GM12873 (cell line): ENCODE measurements at regions not wholly inside any gene's neighbourhood (a gene's known extent, or its start where the extent isn't known, plus 50 kb on each side); places are given as distances from the start of the nearest gene placed in this dataset.

Source experiments
- TF ChIP-seq, protein P1 (sequence below): IDR thresholded peaks from 2 replicates; pipeline ENCODE4 v1.5.1; 2012; ENCODE audit warnings: low read depth, mild to moderate bottlenecking, moderate library complexity, low read length, control low read depth; ENCODE audit not compliant: insufficient read depth; ENCODE audit errors: missing control alignments

DNA sequence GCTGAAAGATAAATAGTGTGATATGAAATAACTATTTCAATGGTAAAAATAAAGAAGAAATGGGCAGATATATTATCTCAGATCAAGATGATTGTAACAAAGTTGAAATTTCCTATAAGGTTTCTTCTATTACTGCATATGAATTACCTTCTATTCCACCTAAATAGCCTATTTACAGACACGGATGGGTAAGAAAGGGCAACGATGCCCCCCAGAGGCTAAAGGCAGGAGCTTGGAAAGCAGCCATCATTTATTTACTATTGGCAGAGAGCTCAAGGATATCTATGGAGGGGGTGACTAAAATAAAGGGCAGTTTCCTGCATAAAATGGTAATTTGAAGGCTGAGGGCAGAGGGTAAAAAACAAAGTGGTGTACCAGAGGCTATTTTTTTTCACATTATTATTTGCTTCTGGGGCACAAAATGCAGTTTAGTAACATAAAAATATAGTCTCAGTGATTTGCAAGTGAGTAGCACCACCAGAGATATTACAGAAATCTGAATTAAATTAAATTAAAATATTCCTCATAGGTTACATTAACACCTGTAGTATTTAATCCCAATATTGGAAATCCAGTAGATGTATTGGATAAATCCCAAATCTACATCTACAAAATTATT is 123.1 kb downstream of the BTC start:
- TF ChIP-seq, protein P1, sequence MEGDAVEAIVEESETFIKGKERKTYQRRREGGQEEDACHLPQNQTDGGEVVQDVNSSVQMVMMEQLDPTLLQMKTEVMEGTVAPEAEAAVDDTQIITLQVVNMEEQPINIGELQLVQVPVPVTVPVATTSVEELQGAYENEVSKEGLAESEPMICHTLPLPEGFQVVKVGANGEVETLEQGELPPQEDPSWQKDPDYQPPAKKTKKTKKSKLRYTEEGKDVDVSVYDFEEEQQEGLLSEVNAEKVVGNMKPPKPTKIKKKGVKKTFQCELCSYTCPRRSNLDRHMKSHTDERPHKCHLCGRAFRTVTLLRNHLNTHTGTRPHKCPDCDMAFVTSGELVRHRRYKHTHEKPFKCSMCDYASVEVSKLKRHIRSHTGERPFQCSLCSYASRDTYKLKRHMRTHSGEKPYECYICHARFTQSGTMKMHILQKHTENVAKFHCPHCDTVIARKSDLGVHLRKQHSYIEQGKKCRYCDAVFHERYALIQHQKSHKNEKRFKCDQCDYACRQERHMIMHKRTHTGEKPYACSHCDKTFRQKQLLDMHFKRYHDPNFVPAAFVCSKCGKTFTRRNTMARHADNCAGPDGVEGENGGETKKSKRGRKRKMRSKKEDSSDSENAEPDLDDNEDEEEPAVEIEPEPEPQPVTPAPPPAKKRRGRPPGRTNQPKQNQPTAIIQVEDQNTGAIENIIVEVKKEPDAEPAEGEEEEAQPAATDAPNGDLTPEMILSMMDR = peak; percentile 42

DNA sequence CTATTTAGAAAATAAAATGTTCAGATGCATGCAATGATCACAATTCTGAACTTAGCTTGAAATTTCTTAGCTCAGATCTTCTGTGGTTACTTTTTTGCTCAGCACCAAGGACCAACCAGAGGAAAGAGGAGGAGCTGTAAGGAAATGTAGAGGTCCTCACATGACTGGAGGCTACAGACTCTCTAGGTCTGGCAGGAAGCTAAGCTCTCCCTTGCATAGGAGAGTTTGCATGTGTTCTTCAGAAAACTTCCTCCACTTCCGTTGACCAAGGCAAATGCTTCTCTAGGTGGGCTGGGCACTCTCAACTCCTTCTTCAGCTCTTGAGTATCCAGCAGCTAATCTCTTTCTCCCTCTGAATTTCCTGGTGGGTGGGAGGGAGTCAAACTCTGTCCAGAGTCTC is 119.6 kb downstream of the BTC start:
- TF ChIP-seq, protein P1 = no peak

DNA sequence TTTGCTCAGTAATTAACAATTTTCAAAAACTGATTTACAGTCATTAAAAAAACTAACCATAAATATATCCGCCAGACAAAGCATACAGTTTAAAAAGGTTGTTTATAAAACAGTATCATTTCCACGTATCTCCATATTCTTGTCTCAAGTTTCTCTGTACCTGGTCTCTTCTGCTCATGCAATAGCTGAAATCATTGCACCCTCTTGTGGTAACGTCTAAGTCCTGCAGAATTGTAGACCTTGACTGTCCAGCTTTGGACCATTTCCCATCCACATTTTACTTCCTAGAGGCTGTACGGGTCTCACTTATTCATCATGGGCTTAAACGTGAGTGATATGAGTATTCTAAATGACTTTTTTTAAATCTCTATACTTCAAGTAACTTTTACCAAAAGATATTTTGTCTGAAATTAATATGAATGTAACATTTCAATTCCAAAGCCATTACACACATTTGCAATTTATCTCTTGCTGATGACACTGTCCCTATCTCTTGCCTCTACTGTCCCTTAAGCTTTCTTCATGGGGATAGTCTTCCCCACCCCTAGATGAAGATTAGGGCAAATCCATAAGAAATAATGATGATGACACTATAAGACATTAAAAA is 118.5 kb downstream of the BTC start:
- TF ChIP-seq, protein P1 = peak; percentile 76

DNA sequence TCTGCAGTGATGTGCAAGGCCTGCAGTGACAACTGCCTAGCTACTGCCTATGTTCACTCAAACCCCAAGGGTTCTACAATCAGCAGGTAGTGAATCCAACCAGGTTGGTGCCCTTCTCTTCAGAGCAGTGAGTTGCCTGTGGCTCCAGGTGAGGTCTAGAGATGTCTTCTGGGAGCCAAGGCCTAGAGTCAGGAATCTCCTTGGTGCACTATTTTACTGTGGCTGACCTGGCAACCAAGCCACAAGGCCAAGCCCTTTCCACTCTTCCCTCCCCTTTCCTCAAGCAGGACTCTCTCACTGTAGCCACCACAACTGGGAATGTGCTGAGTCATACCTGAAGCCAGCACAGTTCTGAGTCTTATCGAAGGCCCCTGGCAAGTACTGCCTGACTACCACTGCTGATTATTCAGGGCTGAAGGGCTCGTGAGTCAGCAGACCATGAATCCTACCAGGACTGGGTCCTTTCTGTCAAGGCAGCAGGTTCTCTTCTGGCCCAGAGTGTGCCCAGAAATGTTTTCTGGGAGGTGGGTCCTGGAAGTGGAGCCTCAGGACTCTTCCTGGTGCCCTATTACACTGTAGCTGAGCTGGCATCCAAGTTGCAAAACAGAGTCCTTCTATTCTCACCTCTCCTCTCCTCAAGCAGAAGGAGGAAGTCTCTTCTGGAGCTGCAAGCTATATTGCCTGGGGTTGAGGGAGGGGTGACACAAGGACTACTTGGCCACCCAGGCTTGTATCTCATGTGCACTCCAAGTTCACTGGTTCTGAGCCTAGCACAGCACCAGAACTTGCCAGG is 111.6 kb downstream of the BTC start:
- TF ChIP-seq, protein P1 = no peak

DNA sequence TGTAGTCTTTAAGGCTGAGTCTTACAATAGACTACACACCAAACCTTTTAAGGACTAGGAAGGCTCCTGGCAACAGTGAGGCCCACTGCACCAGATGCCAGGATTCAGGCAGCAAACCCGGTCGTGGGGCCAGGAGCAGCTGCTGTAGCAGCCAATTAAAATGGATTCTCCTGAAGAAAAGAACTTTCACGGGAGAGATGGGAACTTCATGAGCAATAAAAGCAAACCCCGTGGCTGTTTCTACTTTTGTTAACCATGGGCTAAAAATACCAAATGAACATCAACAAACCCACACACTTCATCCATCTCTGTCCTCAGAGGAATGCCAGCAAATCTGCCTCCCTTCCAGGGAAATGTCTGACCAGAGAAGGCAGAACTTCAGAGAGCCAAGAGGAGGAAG is 101.4 kb downstream of the BTC start:
- TF ChIP-seq, protein P1 = no peak
